HT-29 (cell line): ENCODE measurements at regions not wholly inside any gene's neighbourhood (a gene's known extent, or its start where the extent isn't known, plus 50 kb on each side); places are given as distances from the start of the nearest gene placed in this dataset.

Source experiments
- DNase-seq: peaks from one replicate; pipeline ENCODE4 v3.0.0-alpha.2; 2015; ENCODE audit warnings: low spot score

DNA sequence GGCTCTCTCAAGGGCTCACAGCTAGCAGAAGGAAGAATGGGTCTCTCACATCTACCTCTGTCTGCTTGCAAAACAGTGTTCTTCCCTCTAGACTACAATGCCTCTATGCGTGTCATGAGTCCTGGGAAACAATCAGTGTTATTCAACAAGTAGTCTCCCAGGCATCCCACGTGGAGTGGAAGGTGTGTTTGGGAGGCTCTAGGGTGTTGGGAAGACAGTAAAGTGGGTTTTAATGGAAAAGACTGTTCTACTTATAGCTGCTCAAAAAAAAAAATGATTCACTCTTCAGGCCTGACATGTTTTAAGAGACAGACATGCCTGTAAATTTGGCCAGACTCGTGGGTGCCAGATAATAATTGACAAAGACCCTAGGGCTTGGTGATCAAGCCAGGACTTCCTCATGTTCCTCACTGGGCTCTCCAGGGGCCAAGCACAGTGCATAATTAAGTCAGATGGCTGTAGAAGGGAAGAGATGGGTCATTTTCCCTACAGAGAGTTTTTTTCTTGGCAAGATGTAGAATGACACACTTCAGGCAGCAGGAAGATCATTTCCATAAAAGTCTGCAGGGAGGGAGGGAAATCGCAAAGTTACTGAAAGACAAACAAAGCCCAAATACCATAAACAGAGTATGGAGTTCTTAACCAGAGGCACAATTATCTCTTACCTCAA, 246.4 kb downstream of the ACTL7B start:
- no peak for DNase-seq

GRCh38 chr9:108607607-108608006, 248.2 kb downstream of the ACTL7B start:
- DNase-seq = no peak

DNA sequence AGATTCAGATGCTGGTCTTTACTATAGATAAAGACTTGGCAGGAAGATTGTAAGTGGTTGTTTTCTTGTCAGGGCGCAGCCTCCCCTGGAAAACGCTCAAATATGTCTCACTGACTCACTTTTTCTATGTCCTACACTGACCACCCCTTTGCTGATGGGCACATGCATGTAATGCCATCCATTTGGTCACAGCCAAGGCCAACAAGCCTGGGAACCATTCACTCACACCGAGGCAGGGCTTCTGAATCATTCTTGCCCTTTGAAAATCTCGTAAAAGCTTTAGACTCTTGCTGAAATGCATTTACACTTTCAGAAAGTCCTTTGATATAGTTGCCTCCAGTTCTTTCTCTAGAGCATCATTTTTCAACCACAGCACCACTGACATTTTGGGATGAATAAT, 249.4 kb downstream of the ACTL7B start:
- DNase-seq = no peak

DNA sequence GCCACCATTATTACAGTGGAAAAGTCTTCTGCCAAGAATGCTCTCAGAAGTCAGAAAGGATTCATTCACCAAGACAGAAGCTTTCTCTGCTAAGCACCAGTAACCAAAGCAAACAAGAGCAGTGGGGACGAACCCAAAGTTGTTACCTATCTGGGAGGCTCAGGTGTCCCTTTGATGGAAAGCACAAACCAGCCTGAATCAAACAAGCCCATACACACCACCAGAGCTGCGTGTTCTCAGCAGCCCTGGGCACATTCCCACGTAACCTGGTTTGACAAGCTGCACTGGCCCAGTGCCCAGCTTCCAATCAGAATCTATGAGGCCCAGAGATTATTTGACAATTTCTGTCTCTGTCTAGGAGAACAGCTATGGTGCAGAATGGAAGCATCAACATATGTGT, 252.6 kb downstream of the ACTL7B start:
- no peak for DNase-seq

DNA sequence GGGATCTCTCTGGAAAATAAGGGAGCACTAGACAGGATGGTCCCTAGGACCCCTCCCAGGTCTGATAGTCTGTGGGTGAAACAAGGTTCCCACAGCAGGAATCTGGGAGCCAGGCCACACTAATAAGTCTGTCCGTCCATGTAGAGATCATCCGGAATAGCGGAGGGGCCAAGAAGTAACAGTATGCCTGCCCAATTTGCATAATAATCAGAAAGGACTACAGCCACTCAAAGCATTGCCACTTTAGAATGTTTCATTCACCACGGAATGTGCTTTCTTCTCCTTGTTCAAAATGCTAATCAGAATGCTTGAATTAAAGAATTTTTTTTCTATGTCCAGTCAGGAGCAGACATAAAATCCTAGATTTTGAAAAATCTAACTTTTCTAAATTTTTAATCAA, 254.9 kb downstream of the ACTL7B start:
- DNase-seq = no peak

GRCh38 chr9:108599571-108599970, 256.2 kb downstream of the ACTL7B start:
- no peak for DNase-seq

DNA sequence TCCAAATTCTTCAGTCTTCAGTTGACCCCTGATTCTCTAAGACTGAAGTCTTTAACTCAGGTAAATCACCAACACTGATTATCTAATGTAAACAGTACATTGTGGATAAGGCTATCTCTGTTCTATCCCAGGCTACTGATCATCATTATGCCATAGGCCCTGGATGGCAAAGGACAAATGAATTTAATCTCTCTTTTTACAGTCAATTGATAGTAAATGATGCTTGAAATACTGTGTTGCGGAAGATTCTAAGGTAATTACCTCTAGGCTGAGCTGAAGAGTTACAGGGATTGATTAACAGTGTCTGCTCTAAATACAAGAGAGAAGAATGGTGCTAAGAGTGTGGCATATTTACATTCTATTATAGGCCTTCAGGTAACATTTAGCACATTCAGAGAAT, 264.7 kb downstream of the ACTL7B start:
- no peak for DNase-seq

GRCh38 chr9:108588246-108588645, 267.5 kb downstream of the ACTL7B start:
- DNase-seq = no peak

GRCh38 chr9:108586471-108587139, 269.2 kb downstream of the ACTL7B start:
- DNase-seq = no peak

DNA sequence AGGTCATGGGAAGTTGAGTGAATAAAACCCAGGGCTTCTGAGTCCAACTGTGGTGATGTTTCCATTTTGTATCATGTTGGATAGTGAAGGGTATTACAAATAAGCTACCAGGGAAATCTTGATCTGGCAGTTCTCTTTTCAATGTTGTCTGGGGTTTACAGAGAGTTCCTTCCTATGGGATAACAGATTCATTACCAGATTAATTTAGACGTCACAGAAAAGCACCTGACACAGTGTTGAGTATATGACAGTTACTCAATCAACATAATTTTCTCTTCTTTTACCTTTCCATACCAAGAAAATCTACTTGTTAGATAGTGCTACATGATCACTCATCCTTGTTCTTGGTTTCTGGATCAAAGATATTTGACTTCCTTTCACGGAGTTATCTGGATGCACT, 270.9 kb downstream of the ACTL7B start:
- DNase-seq = no peak

- no peak for DNase-seq
These were observed 273.1 kb downstream of the ACTL7B start for GRCh38 chr9:108582726-108583125.

GRCh38 chr9:108579757-108580439, 275.9 kb downstream of the ACTL7B start:
- peak; percentile 68 for DNase-seq

GRCh38 chr9:108575276-108575675, 280.5 kb downstream of the ACTL7B start:
- DNase-seq = no peak

DNA sequence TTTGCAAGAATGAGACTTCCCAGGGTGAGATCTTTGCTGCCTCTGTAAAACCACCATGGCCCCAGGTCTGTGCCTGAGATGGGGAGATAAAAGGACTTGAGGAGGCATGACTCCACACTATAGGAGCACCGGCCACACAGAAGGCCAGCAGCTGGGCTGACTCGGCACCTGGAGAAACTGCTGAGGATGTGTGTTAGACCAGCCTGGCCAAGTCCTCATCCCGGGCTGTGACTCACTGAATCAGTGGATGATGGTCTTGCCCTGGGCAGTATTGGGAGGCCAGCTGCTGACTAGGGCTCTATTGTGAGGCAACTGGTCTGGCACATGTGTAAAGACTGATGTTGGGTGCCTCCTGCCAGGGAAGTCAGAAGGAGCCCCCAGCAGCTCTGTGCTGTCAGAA, 286.2 kb downstream of the ACTL7B start:
- DNase-seq = no peak

GRCh38 chr9:108568093-108568492, 287.7 kb downstream of the ACTL7B start:
- peak; percentile 22 for DNase-seq

DNA sequence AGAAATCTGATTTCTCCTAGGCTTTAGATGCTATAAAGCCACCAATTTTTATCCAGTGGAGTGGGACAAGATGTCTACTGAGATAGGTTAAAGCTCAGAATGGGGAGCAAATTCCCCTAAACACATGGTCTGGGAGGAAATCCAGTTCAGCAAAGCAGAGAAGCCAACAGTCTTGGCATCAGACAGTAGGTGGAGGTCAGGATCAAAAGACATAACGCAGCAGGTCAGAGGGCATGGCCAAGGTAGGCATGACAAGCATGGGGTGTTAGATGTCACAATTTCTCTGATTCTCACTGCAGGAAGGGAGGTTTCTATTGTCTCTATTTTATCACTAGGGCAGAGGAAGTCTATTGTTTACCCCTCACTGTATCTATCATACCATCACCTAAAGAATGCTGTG, 288.2 kb downstream of the ACTL7B start:
- DNase-seq = no peak

- peak; percentile 85 for DNase-seq
These were observed 290.0 kb downstream of the ACTL7B start for GRCh38 chr9:108565651-108566378.

GRCh38 chr9:108562176-108562575, 293.6 kb downstream of the ACTL7B start:
- DNase-seq = no peak

- DNase-seq = no peak
These were observed 296.4 kb downstream of the ACTL7B start for GRCh38 chr9:108559432-108559831.

DNA sequence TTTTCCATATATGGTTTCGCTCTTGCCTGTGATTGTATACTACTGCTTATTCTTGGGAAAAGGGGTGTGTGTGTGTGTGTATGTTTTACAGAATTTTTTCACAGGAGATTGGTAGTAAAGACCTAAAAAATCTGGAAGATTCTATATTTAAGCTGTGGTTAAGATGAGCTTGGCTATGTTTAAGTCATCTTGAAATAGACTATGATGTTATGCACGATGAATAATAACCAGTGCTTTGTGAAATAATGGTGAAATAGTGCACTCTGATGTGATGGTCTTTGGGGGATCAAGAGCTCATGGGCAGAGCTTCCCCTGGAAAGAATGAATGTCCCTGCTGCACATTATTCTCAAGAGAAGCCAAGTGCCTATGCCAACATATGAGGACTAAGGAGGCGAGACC, 301.0 kb downstream of the ACTL7B start:
- DNase-seq = no peak

DNA sequence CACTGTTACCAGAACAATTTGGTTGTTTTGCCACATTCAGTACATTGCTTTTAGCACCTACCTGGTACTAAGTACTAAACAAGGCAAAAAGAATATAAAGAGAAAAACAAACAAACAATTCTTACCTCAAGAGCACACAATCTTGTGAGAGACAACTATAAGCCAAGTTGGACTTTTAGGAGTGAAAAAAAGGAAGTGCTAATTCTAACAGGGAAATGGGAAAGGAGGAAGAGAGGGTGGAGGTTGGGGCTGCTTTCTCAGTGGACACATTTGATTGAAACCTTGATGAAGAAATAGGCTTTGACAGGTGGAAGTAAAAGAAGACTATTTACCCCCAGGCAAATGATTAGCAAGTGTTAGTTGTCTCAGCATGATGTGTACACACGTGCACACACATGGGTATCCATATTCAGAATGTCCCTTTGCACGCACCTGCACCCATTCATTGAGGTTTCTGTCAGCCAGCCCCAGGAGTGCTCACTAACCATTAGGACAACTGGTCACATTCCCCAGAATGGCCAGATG, 302.6 kb downstream of the ACTL7B start:
- DNase-seq = no peak

DNA sequence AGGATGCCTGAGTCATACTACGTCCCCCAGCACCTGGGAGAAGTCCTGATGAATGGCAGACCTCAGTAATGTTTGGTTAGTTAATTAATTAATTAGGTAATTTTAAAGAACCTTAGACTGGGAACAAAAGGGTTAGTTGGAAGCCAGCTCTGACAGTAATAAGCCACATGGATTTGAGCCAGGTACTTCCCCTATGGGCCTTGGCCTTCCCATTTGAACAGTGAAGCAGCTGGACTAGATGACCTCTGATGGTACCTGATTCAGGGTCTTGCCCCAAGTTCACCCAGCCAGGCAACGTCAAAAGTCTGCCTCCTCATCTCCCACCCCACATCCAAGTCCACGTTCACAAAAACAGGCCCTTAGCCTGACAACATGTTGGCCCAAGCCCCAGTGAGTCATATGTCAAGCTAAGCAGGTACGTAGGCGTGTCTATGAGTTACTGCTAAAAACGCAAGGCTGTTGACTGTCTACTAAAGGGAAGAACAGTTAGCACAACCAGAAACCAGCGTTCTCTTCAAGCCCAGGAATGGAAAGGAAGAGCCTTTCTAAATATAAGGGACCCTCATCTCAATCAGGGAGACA, 303.2 kb downstream of the ACTL7B start:
- DNase-seq = peak; percentile 10
